RKO (cell line): ENCODE measurements at regions not wholly inside any gene's neighbourhood (a gene's known extent, or its start where the extent isn't known, plus 50 kb on each side); places are given as distances from the start of the nearest gene placed in this dataset.

Experiments used
- DNase-seq: peaks from one replicate; pipeline ENCODE4 v3.0.0-alpha.2; 2016; ENCODE audit warnings: low spot score

- no peak for DNase-seq
Measured at GRCh38 chr1:23615423-23615822, 56.1 kb upstream of the ID3 start.

- no peak for DNase-seq
Measured at GRCh38 chr1:23614032-23614660, 54.8 kb upstream of the ID3 start.

GRCh38 chr1:23613191-23614031 lies 54.1 kb upstream of the ID3 start:
- no peak for DNase-seq

GRCh38 chr1:23611601-23612327 lies 52.5 kb upstream of the ID3 start:
- DNase-seq, result no peak

- no peak for DNase-seq
Measured at GRCh38 chr1:23610677-23611076, 51.4 kb upstream of the ID3 start.

GRCh38 chr1:23609971-23610370 lies 50.7 kb upstream of the ID3 start:
- DNase-seq, result no peak
